ENCODE measurements at regions not wholly inside any gene's neighbourhood (a gene's known extent, or its start where the extent isn't known, plus 50 kb on each side); places are given as distances from the start of the nearest gene placed in this dataset.

DNA sequence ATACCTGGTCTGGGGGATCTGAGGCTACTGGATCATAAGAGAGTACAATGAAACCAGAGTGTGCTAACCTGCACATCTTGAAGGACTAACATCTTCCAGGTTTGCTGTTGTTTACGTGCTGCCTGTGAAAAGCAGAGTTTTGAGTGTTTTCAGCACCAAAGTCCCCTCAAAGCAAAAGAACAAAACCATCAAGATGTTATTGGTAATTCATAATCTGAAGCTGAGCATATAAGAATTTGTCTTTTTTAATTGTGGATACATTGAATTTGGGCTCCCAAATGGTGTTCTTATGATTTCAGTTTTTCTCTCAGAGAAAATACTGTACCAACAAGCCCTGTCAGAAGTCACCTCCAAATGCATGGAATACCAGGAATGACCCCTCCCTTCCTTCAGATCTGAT, 110.2 kb downstream of the BTG1 start:
- peak overlapping the region; percentile 50; the same call in 1 of the 2 replicates for H3K4me3 ChIP-seq (ENCODE audit: low read length)
- no peak for DNase-seq (ENCODE audit: low read depth)
- TF ChIP-seq CTCF (conservative IDR thresholded peaks at IDR 0.05; ENCODE audit: low read length) = no peak

- TF ChIP-seq CTCF (conservative IDR thresholded peaks at IDR 0.05; ENCODE audit: low read length) = no peak
- DNase-seq (ENCODE audit: low read depth) = peak; percentile 89
- H3K4me3 ChIP-seq (ENCODE audit: low read length) = peak overlapping the region; percentile 50
These were observed 110.7 kb downstream of the BTG1 start for GRCh38 chr12:92034858-92035401.

DNA sequence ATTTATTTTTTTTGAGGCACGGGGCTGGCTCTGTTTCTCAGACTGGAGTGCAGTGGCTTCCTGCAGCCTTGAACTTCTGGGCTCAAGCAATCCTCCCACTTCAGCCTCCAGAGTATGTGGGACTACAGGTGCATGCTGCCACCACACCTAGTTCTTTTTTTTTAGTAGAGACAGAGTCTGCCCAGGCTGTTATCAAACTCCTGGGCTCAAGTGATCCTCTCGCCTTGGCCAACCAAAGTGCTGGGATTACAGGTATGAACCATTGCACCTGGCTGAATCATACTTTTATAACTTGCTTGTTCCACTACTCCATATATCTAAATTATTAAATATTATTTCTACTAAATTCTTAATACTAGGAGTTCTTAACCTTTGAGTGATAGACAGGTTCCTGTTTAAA, 111.6 kb downstream of the BTG1 start:
- no peak for DNase-seq (ENCODE audit: low read depth)
- no peak for TF ChIP-seq CTCF (conservative IDR thresholded peaks at IDR 0.05; ENCODE audit: low read length)
- no peak overlapping the region for H3K4me3 ChIP-seq (ENCODE audit: low read length)

GRCh38 chr12:92032965-92033364, 112.7 kb downstream of the BTG1 start:
- H3K4me3 ChIP-seq (ENCODE audit: low read length) = no peak overlapping the region
- TF ChIP-seq CTCF (conservative IDR thresholded peaks at IDR 0.05; ENCODE audit: low read length) = no peak
- no peak for DNase-seq (ENCODE audit: low read depth)

DNA sequence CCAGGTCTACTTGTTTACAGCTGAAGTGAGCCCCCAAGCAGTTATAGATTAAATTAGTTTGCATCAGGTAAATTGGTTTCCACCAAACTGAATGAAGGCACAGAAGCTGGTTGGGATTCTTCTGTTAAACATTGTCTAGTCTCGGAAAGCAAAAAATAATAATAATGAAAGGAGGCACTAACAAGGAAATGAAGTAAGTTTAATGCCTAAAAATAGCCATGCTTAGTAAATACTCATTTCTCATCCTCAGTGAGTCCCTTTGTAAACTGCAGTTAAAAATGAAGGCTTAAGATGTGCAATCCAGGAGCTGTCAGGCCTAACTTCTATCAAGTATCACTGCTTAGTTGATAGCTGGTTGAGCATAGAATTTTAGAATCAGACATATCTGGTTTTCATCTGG, 113.5 kb downstream of the BTG1 start:
- no peak for TF ChIP-seq CTCF (conservative IDR thresholded peaks at IDR 0.05; ENCODE audit: low read length)
- H3K4me3 ChIP-seq (ENCODE audit: low read length) = no peak overlapping the region
- no peak for DNase-seq (ENCODE audit: low read depth)

DNA sequence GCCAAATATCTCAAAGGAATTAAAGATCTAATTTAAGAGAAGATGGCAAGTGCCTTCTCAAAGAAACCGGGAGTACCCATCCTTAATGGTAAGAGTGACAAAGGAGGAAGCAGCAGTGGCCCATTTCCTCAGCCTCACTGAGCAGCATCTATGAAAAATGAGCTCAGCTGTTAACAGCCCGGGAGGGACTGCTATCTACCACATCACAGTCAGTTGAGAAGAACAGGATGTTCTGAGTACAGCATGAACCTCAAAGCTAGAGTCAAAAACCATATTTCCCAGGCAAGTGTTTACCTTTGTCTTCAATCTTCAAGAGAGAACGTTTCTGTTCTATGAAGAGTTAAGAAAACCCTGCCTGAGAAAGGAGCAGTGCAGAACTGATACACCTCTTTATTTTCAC, 115.0 kb downstream of the BTG1 start:
- no peak for TF ChIP-seq CTCF (conservative IDR thresholded peaks at IDR 0.05; ENCODE audit: low read length)
- no peak for DNase-seq (ENCODE audit: low read depth)
- no peak overlapping the region for H3K4me3 ChIP-seq (ENCODE audit: low read length)

DNA sequence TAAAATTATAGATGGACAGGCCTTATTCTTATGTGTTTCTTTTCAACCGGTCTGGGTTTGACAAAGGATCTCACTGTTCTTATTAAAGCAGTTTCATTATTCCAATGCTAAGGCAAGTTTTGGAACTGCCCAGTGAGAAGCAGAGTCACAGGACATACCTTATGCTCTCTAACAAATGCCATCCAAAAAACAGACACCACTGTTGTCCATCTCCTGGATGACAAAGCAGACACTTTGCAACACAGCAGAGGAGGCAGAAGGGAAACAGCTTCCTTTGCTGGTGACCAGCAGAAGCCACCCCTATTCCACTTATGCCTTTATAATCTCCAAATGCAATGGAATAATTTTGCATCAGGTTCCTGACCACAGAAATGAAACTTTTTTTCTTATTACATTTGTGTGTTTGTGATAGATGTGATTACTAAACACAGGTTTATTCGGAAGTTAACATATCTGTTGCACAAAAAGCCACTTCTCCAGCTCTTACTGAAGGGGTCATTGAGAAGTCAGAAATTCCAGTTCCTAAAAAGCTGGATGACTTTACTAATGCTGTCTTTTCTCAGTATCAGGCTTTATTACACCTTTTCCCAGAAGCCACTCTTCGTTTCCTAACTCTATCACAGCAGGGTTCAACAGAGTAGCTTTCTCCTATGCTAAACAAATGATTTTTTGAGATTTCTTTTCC, 115.6 kb downstream of the BTG1 start:
- no peak for TF ChIP-seq CTCF (conservative IDR thresholded peaks at IDR 0.05; ENCODE audit: low read length)
- no peak overlapping the region for H3K4me3 ChIP-seq (ENCODE audit: low read length)
- no peak for DNase-seq (ENCODE audit: low read depth)

Measured in AG10803 (cell line).